Ovary (tissue), 3 donors: ENCODE measurements at regions not wholly inside any gene's neighbourhood (a gene's known extent, or its start where the extent isn't known, plus 50 kb on each side); places are given as distances from the start of the nearest gene placed in this dataset.

ENCODE experiments used
- CTCF ChIP-seq, 3 donors: fragments of 450-650 bp in 2 of 3; fragments of 200-600 bp in 1 of 3; IDR thresholded peaks; one replicate each; pipeline versions ENCODE4 v1.5.1 to v1.8.0; 2016 to 2022; ENCODE audit warnings: antibody characterized with exemption in 3 of 3, mild to moderate bottlenecking in 1 of 3
- EP300 ChIP-seq: sonication (generic); formaldehyde crosslinking; IDR thresholded peaks from one replicate; pipeline ENCODE4 v1.6.1; 2017; ENCODE audit warnings: antibody characterized with exemption
- POLR2A ChIP-seq: fragments of 450-650 bp; IDR thresholded peaks from one replicate; pipeline ENCODE4 v1.6.1; 2017; ENCODE audit warnings: antibody characterized with exemption, mild to moderate bottlenecking, moderate library complexity
- donor health status: DM: no; HTN: no; CAD: no.

- no peak for TF ChIP-seq CTCF (IDR thresholded peaks at IDR 0.05)
- TF ChIP-seq POLR2A, result no peak
- no peak for TF ChIP-seq EP300
Observed at GRCh38 chr3:152682477-152682876, 152.5 kb upstream of the P2RY1 start.
